ENCODE measurements at regions not wholly inside any gene's neighbourhood (a gene's known extent, or its start where the extent isn't known, plus 50 kb on each side); places are given as distances from the start of the nearest gene placed in this dataset.

GRCh38 chr4:75126058-75126457 is 193.1 kb downstream of the PARM1 start:
- no peak for ATAC-seq
- Histone ChIP-seq H3K9me1 (ENCODE audit: control insufficient read depth, insufficient read depth, low read length) (no peaks in the 10 kb centered on the region), H3K36me3 (ENCODE audit: control insufficient read depth, insufficient read depth, low read length) (no peaks in the 10 kb centered on the region), H3K27me3 (ENCODE audit: control insufficient read depth in 2 of 2, insufficient read depth in 2 of 2, low read length in 2 of 2) (no peaks in the 10 kb centered on the region), H3K4me2 (ENCODE audit: insufficient read depth, low read length) (no peak overlapping the region), H3K9me3 (replicated peaks; ENCODE audit: control insufficient read depth, insufficient read depth, low read depth, low read length) (no peaks in the 10 kb centered on the region), H3K79me2 (ENCODE audit: control insufficient read depth, insufficient read depth, low read length) (no peaks in the 10 kb centered on the region), H2AFZ (ENCODE audit: low read depth, low read length) (no peak overlapping the region), H3K4me3 (no peak overlapping the region), H4K20me1 (replicated peaks; ENCODE audit: control insufficient read depth, insufficient read depth, low read length) (no peaks in the 10 kb centered on the region), H3K4me1 (replicated peaks in 1 of 2; ENCODE audit: control insufficient read depth in 2 of 2, insufficient read depth in 2 of 2, low read length in 2 of 2) (no peaks in the 10 kb centered on the region), H3K9ac (ENCODE audit: insufficient read depth in 1 of 2, low read depth in 2 of 2, low read length in 2 of 2) (no peak overlapping the region), H3K27ac (ENCODE audit: extremely low read depth, low read depth, low read length) (no peak overlapping the region)
- TF ChIP-seq E4F1 (CRISPR knock-in tag; IDR thresholded peaks at IDR 0.05; ENCODE audit: borderline replicate concordance) (no peak), HEY1 (CRISPR knock-in tag; IDR thresholded peaks at IDR 0.05; ENCODE audit: borderline replicate concordance) (no peak), TGIF2 (CRISPR knock-in tag; IDR thresholded peaks at IDR 0.05) (no peak), MTF1 (CRISPR knock-in tag; IDR thresholded peaks at IDR 0.05; ENCODE audit: borderline replicate concordance) (no peak), SMAD3 (CRISPR knock-in tag; conservative IDR thresholded peaks at IDR 0.05) (no peak), POLR2A (conservative IDR thresholded peaks at IDR 0.05) (no peak), NKRF (IDR thresholded peaks at IDR 0.05; ENCODE audit: borderline replicate concordance) (no peak), GATAD2A (IDR thresholded peaks at IDR 0.05) (no peak), MEIS2 (IDR thresholded peaks at IDR 0.05; ENCODE audit: partially characterized antibody) (no peak), RBFOX2 (IDR thresholded peaks at IDR 0.05; ENCODE audit: low read depth, low read length) (no peak)
- TF ChIP-seq, protein P1, sequence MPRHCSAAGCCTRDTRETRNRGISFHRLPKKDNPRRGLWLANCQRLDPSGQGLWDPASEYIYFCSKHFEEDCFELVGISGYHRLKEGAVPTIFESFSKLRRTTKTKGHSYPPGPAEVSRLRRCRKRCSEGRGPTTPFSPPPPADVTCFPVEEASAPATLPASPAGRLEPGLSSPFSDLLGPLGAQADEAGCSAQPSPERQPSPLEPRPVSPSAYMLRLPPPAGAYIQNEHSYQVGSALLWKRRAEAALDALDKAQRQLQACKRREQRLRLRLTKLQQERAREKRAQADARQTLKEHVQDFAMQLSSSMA (CRISPR knock-in tag; IDR thresholded peaks at IDR 0.05), result no peak
- TF ChIP-seq, protein P2, sequence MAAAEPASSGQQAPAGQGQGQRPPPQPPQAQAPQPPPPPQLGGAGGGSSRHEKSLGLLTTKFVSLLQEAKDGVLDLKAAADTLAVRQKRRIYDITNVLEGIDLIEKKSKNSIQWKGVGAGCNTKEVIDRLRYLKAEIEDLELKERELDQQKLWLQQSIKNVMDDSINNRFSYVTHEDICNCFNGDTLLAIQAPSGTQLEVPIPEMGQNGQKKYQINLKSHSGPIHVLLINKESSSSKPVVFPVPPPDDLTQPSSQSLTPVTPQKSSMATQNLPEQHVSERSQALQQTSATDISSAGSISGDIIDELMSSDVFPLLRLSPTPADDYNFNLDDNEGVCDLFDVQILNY (CRISPR knock-in tag; IDR thresholded peaks at IDR 0.05), result no peak
- intact Hi-C loops (cut with micrococcal nuclease), result no loop called here
- in situ Hi-C loops (cut with MboI), result no loop called here
- ChIA-PET POLR2A (no interaction called here), CTCF (ENCODE audit: low intra/inter-chr PET ratio) (no interaction called here)
- BruUV-seq (replicated peaks), result no TSS peak
- no peak for FAIRE-seq
- DNase-seq (ENCODE audit: extremely low read depth in 1 of 4, low spot score in 3 of 4), result no peak
